ENCODE measurements at regions not wholly inside any gene's neighbourhood (a gene's known extent, or its start where the extent isn't known, plus 50 kb on each side); places are given as distances from the start of the nearest gene placed in this dataset.

DNA sequence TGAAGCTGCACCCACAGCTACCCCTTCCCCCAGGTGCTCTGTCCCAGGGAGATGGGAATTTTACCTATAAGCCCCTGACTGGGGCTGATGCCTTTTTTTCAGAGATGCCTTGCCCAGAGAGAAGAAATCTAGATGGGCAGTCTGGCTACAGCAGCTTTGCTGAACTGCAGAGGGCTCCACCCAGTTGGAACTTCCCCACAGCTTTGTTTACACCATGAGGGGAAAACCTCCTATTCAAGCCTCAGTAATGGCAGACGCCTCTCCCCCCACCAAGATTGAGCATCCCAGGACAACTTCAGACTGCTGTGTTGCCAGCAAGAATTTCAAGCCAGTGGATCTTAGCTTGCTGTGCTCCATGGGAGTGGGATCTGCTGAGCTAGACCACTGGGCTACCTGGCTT is 122.6 kb upstream of the MOCS1 start:
- TF ChIP-seq, protein P1, sequence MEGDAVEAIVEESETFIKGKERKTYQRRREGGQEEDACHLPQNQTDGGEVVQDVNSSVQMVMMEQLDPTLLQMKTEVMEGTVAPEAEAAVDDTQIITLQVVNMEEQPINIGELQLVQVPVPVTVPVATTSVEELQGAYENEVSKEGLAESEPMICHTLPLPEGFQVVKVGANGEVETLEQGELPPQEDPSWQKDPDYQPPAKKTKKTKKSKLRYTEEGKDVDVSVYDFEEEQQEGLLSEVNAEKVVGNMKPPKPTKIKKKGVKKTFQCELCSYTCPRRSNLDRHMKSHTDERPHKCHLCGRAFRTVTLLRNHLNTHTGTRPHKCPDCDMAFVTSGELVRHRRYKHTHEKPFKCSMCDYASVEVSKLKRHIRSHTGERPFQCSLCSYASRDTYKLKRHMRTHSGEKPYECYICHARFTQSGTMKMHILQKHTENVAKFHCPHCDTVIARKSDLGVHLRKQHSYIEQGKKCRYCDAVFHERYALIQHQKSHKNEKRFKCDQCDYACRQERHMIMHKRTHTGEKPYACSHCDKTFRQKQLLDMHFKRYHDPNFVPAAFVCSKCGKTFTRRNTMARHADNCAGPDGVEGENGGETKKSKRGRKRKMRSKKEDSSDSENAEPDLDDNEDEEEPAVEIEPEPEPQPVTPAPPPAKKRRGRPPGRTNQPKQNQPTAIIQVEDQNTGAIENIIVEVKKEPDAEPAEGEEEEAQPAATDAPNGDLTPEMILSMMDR (IDR thresholded peaks at IDR 0.05): no peak
- TF ChIP-seq POLR2A (IDR thresholded peaks at IDR 0.05) (no peak), POLR2AphosphoS5 (IDR thresholded peaks at IDR 0.05) (no peak), EP300 (IDR thresholded peaks at IDR 0.05) (no peak)

All from sigmoid colon (tissue), 4 donors.